NCI-H2196 treated with DMSO at 0.1 percent for 48 hours (cell line): ENCODE measurements at regions not wholly inside any gene's neighbourhood (a gene's known extent, or its start where the extent isn't known, plus 50 kb on each side); places are given as distances from the start of the nearest gene placed in this dataset.
"Not testable (repeated sequence)": the region's sequence is repeated elsewhere in the genome, so short reads cannot be mapped to it uniquely, and the experiment has no call there.

Experiments
- DNase-seq: peaks from one replicate; lab custom pipeline; 2025; ENCODE audit not compliant: unreplicated experiment; lab: John Stamatoyannopoulos, UW

- DNase-seq = no peak
These were observed 296.0 kb downstream of the PPP1R3A start for GRCh38 chr7:113622796-113623195.

DNA sequence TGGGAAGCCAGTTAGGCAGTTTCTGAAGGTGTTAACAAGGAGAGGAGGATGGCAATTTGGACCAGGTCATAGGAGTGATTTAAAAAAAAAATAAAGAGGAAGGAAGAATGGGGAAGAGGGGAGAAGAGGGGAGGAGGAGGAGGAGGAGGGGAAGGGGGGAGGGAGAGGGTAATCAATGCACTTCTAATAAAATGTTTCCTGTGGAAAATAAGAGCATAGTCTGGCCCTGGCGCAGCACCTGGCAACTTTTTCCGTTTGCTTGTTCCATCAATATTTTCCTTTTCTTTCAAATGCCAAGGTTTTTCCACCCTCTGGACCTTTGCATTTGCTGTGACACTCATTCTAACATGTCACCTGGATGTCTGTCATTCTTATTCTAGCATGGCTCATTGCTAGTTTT, 308.2 kb downstream of the PPP1R3A start:
- DNase-seq = no peak

GRCh38 chr7:113608782-113609181, 310.0 kb downstream of the PPP1R3A start:
- DNase-seq = no peak

- DNase-seq = no peak
These were observed 312.5 kb downstream of the PPP1R3A start for GRCh38 chr7:113606325-113606724.

- not testable (repeated sequence) for DNase-seq
These were observed 318.4 kb downstream of the PPP1R3A start for GRCh38 chr7:113600428-113600827.

- not testable (repeated sequence) for DNase-seq
These were observed 325.4 kb downstream of the PPP1R3A start for GRCh38 chr7:113593455-113593854.

- not testable (repeated sequence) for DNase-seq
These were observed 325.9 kb downstream of the PPP1R3A start for GRCh38 chr7:113592924-113593323.

GRCh38 chr7:113582471-113582870, 336.3 kb downstream of the PPP1R3A start:
- no peak for DNase-seq

GRCh38 chr7:113563257-113563656, 355.6 kb downstream of the PPP1R3A start:
- DNase-seq = not testable (repeated sequence)

DNA sequence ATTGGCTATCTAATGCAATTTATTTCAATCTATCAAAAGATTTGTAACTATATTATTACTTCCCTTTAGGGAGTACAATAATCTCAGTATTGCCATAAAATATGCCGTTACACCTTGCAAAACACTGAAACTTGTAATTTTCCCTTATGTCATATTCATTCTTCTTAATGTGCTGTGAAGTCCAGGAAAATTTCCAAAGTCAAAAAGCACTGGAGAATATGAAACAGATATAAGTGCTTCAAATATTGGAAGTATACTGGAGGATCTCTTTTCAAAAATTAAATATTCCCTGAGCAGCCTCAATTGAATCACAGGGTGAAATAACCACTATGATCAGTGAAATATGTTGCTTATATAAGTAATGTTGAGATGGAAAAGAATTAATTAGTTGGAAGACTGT, 356.0 kb downstream of the PPP1R3A start:
- DNase-seq = no peak

- no peak for DNase-seq
These were observed 356.6 kb downstream of the PPP1R3A start for GRCh38 chr7:113562242-113562641.

- no peak for DNase-seq
These were observed 357.4 kb downstream of the PPP1R3A start for GRCh38 chr7:113561446-113561845.

- DNase-seq = no peak
These were observed 367.8 kb downstream of the PPP1R3A start for GRCh38 chr7:113550966-113551365.

- DNase-seq = no peak
These were observed 370.2 kb downstream of the PPP1R3A start for GRCh38 chr7:113548561-113548960.

GRCh38 chr7:113548137-113548536, 370.7 kb downstream of the PPP1R3A start:
- no peak for DNase-seq

GRCh38 chr7:113521468-113521867, 397.3 kb downstream of the PPP1R3A start:
- no peak for DNase-seq

GRCh38 chr7:113519472-113519871, 399.3 kb downstream of the PPP1R3A start:
- DNase-seq = no peak

GRCh38 chr7:113504691-113505090, 386.3 kb upstream of the SMIM30 start:
- no peak for DNase-seq

- no peak for DNase-seq
These were observed 385.8 kb upstream of the SMIM30 start for GRCh38 chr7:113504142-113504541.

DNA sequence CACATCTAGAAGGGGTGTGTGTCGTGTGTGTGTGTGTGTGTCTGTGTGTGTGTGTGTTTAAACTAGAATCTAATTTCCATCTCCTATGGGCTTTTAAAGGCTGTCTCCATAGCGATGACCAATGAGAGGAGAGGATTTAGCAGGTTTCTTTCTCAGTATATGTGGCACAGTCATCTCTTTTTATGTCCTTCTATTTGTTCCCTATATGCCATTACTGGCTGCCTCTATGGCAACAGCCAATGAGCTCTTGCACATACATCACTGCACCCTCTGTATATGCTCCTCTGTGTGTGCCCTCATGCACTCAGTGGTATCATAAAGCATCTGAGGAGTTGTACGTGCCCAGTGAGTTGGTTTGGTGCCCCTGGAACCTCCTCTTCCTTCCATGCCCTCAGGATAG, 378.2 kb upstream of the SMIM30 start:
- not testable (repeated sequence) for DNase-seq

DNA sequence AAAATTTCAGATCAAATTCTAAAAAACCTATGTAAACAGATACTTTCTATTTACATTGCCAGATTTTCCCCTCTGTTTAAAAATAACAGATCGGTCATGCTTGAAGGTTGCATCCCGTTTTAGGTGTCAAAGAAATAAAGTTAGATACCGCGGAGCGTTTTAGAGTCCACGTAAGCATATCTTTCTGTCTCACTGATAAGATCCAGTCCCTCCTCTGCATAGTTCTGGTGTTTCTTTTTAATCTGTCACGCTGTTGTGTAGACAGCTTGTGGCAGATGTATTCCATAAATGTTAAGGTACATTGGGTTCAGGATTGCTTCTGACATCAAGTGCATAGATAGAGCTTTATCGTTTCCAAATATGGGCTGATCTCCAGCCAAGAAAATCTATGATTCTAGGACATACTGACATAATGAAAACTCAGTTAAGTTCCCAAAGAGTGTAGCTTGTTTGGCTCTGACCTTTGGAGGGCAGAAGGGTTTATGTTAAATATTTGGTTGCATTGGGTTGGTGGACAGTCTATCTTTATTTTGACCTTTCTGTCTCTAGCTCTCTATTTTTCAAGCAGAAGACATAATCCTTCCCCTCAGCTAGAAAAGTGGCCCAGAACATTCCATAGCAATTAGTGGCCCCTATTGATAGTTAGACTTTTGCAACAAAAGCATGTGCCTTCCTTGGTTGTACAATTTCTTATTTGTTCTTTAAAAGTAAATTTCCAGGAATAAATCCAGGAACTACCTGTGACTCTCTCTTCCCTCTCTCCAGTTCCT, 376.6 kb upstream of the SMIM30 start:
- not testable (repeated sequence) for DNase-seq

DNA sequence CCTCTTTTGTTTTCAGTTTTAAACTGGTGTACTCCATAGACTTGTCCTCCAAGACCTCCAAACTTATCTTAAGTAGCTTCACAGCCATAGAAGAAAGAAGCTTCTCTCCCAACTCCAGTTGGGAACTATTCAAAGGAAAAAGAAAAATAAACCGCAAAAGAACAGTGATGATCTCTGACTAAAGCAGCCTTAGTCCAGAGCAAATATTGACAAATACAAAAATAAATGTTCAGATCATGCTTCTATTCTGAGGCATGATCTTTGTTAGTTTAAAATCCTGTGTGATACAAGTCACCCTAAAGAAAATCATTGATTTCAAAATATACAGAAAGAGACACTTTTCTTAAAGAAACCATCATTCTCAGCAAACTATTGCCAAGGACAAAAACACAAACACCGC, 373.0 kb upstream of the SMIM30 start:
- DNase-seq = no peak
